NCI-H1105 treated with DMSO at 0.1 percent for 48 hours (cell line): ENCODE measurements at regions not wholly inside any gene's neighbourhood (a gene's known extent, or its start where the extent isn't known, plus 50 kb on each side); places are given as distances from the start of the nearest gene placed in this dataset.
"Not testable (repeated sequence)": the region's sequence is repeated elsewhere in the genome, so short reads cannot be mapped to it uniquely, and the experiment has no call there.

Experiments
- DNase-seq: peaks from one replicate; lab custom pipeline; 2025; lab: John Stamatoyannopoulos, UW

- no peak for DNase-seq
Observed at GRCh38 chr12:30345744-30346471, 349.8 kb downstream of the IPO8 start.

GRCh38 chr12:30330565-30330964 lies 365.1 kb downstream of the IPO8 start:
- no peak for DNase-seq

GRCh38 chr12:30329281-30329680 lies 366.4 kb downstream of the IPO8 start:
- no peak for DNase-seq

GRCh38 chr12:30323008-30323407 lies 372.7 kb downstream of the IPO8 start:
- no peak for DNase-seq

- no peak for DNase-seq
Observed at GRCh38 chr12:30320561-30320960, 375.1 kb downstream of the IPO8 start.

GRCh38 chr12:30314506-30315100 lies 381.1 kb downstream of the IPO8 start:
- no peak for DNase-seq

- no peak for DNase-seq
Observed at GRCh38 chr12:30308010-30308717, 387.5 kb downstream of the IPO8 start.

GRCh38 chr12:30304528-30304927 lies 391.1 kb downstream of the IPO8 start:
- no peak for DNase-seq

- no peak for DNase-seq
Observed at GRCh38 chr12:30301291-30301690, 394.4 kb downstream of the IPO8 start.

- no peak for DNase-seq
Observed at GRCh38 chr12:30296486-30296885, 399.2 kb downstream of the IPO8 start.

GRCh38 chr12:30286345-30286926 lies 409.2 kb downstream of the IPO8 start:
- peak; percentile 63 for DNase-seq

GRCh38 chr12:30278401-30278800 lies 417.3 kb downstream of the IPO8 start:
- no peak for DNase-seq

GRCh38 chr12:30272515-30272914 lies 423.2 kb downstream of the IPO8 start:
- not testable (repeated sequence) for DNase-seq

GRCh38 chr12:30269496-30269895 lies 426.2 kb downstream of the IPO8 start:
- DNase-seq, result no peak

GRCh38 chr12:30268041-30268440 lies 427.6 kb downstream of the IPO8 start:
- DNase-seq, result no peak

- no peak for DNase-seq
Observed at GRCh38 chr12:30263434-30263833, 432.2 kb downstream of the IPO8 start.

- DNase-seq, result no peak
Observed at GRCh38 chr12:30257618-30258017, 438.1 kb downstream of the IPO8 start.

GRCh38 chr12:30251546-30251945 lies 444.1 kb downstream of the IPO8 start:
- DNase-seq, result no peak

GRCh38 chr12:30243426-30243825 lies 452.2 kb downstream of the IPO8 start:
- DNase-seq, result no peak

GRCh38 chr12:30219047-30219446 lies 435.3 kb upstream of the TMTC1 start:
- DNase-seq, result no peak

- DNase-seq, result no peak
Observed at GRCh38 chr12:30218073-30218472, 434.3 kb upstream of the TMTC1 start.

- no peak for DNase-seq
Observed at GRCh38 chr12:30213166-30213565, 429.4 kb upstream of the TMTC1 start.

GRCh38 chr12:30211743-30212142 lies 428.0 kb upstream of the TMTC1 start:
- no peak for DNase-seq
